Calu3 (cell line): ENCODE measurements at regions not wholly inside any gene's neighbourhood (a gene's known extent, or its start where the extent isn't known, plus 50 kb on each side); places are given as distances from the start of the nearest gene placed in this dataset.

ENCODE experiments used
- BruUV-seq: library from RNA; stranded (reverse); fragments of 400-500 nt; replicated peaks from 2 replicates; lab custom pipeline; 2021; lab: Mats Ljungman, UMichigan
- CTCF ChIA-PET: fragments of 300-600 bp; sonication (Branson Sonifier 250); formaldehyde crosslinking; loops from one replicate; lab custom pipeline; 2022; ENCODE audit warnings: antibody characterized with exemption; lab: Charles Lee
- DNase-seq: peaks from one replicate; pipeline ENCODE4 v3.0.0; 2022
- H3K27ac Mint-ChIP-seq: one replicate; pipeline ENCODE4 v1.8.0; 2022; ENCODE audit warnings: mixed read lengths; ENCODE audit not compliant: unreplicated experiment
- H3K27me3 Mint-ChIP-seq: one replicate; pipeline ENCODE4 v1.8.0; 2022; ENCODE audit warnings: mixed read lengths; ENCODE audit not compliant: unreplicated experiment
- H3K36me3 Mint-ChIP-seq: one replicate; pipeline ENCODE4 v1.8.0; 2022; ENCODE audit warnings: mild to moderate bottlenecking, moderate library complexity, mixed read lengths; ENCODE audit not compliant: insufficient read depth, unreplicated experiment
- H3K4me1 Mint-ChIP-seq: one replicate; pipeline ENCODE4 v1.8.0; 2022; ENCODE audit warnings: mild to moderate bottlenecking, low read depth, mixed read lengths; ENCODE audit not compliant: unreplicated experiment
- H3K4me3 Mint-ChIP-seq: one replicate; pipeline ENCODE4 v1.8.0; 2022; ENCODE audit warnings: mild to moderate bottlenecking, low read depth, moderate library complexity, mixed read lengths; ENCODE audit not compliant: unreplicated experiment
- H3K9me3 Mint-ChIP-seq: one replicate; pipeline ENCODE4 v1.8.0; 2022; ENCODE audit warnings: low read depth, mixed read lengths; ENCODE audit not compliant: unreplicated experiment
- intact Hi-C: fragments of 100-400 bp; cut with micrococcal nuclease; formaldehyde crosslinking; loops from one replicate; pipeline ENCODE4 v1.10.0; 2022; ENCODE audit not compliant: unreplicated experiment
- TF ChIP-seq, protein P1 (sequence below): fragments of 200-600 bp; IDR thresholded peaks from one replicate; pipeline ENCODE4 v1.8.0; 2022; ENCODE audit warnings: antibody characterized with exemption; ENCODE audit not compliant: unreplicated experiment

GRCh38 chr7:17133977-17134376 lies 164.5 kb upstream of the AHR start:
- DNase-seq: no peak
- TF ChIP-seq, protein P1, sequence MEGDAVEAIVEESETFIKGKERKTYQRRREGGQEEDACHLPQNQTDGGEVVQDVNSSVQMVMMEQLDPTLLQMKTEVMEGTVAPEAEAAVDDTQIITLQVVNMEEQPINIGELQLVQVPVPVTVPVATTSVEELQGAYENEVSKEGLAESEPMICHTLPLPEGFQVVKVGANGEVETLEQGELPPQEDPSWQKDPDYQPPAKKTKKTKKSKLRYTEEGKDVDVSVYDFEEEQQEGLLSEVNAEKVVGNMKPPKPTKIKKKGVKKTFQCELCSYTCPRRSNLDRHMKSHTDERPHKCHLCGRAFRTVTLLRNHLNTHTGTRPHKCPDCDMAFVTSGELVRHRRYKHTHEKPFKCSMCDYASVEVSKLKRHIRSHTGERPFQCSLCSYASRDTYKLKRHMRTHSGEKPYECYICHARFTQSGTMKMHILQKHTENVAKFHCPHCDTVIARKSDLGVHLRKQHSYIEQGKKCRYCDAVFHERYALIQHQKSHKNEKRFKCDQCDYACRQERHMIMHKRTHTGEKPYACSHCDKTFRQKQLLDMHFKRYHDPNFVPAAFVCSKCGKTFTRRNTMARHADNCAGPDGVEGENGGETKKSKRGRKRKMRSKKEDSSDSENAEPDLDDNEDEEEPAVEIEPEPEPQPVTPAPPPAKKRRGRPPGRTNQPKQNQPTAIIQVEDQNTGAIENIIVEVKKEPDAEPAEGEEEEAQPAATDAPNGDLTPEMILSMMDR: no peak
- intact Hi-C loops: loop anchor here (2.0 to 10.0 kb wide), 4 partner anchors 113 to 329 kb away; partner anchors contain the start of gene AGR2
- Mint-ChIP-seq H3K9me3 (no peaks in the 10 kb centered on the region), H3K36me3 (peaks cover 48% of the 10 kb centered on the region), H3K27me3 (no peaks in the 10 kb centered on the region), H3K4me3 (peak overlapping the region; percentile 70), H3K4me1 (peaks cover 89% of the 10 kb centered on the region), H3K27ac (peak overlapping the region; percentile 100)
- no TSS peak for BruUV-seq
- CTCF ChIA-PET: interaction anchor here (1.3 to 1.9 kb wide), 3 partner anchors 9 to 125 kb away, joined by 3 to 6 read pairs (median 5); no protein-coding TSS in a partner anchor

- intact Hi-C loops: loop anchor here (2.0 to 10.0 kb wide), 6 partner anchors 113 to 388 kb away; partner anchors contain the start of gene AGR2
- H3K9me3 Mint-ChIP-seq: no peaks in the 10 kb centered on the region
- BruUV-seq: no TSS peak
- H3K27ac Mint-ChIP-seq: peak overlapping the region; percentile 100
- peaks cover 89% of the 10 kb centered on the region for H3K4me1 Mint-ChIP-seq
- H3K4me3 Mint-ChIP-seq: peak overlapping the region; percentile 70
- H3K36me3 Mint-ChIP-seq: peaks cover 54% of the 10 kb centered on the region
- no peak for DNase-seq
- CTCF ChIA-PET: interaction anchor here (0.7 to 1.9 kb wide), 5 partner anchors 9 to 389 kb away, joined by 3 to 6 read pairs (median 4); no protein-coding TSS in a partner anchor
- TF ChIP-seq, protein P1: no peak
- H3K27me3 Mint-ChIP-seq: no peaks in the 10 kb centered on the region
Observed at GRCh38 chr7:17134786-17135185, 163.7 kb upstream of the AHR start.

DNA sequence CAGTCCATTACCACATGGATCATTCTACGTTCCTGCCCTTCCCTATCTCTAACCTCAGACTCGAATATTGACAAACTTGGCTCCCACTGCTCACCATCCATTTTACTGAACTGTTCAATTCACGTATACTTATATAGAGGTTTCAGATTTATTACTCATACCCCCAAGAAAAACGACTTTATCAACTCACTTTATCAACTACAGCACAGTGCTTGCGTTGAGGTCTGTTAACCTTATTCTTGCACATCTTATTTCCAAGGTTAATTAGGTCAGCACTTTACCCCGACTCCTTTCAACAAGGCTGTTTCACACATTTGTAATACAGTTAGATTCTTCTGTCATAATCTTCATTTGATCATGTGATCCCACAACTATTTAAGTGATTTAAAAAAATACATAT lies 162.3 kb upstream of the AHR start:
- CTCF ChIA-PET: no interaction called here
- Mint-ChIP-seq H3K9me3 (no peaks in the 10 kb centered on the region), H3K4me3 (peak overlapping the region; percentile 70), H3K27ac (peak overlapping the region; percentile 100), H3K36me3 (peaks cover 45% of the 10 kb centered on the region), H3K27me3 (no peaks in the 10 kb centered on the region), H3K4me1 (peaks cover 81% of the 10 kb centered on the region)
- no TSS peak for BruUV-seq
- no peak for DNase-seq
- TF ChIP-seq, protein P1: no peak
- intact Hi-C loops: loop anchor here (5.0 to 10.0 kb wide), 3 partner anchors 236 to 386 kb away; partner anchors contain the start of gene AGR2

DNA sequence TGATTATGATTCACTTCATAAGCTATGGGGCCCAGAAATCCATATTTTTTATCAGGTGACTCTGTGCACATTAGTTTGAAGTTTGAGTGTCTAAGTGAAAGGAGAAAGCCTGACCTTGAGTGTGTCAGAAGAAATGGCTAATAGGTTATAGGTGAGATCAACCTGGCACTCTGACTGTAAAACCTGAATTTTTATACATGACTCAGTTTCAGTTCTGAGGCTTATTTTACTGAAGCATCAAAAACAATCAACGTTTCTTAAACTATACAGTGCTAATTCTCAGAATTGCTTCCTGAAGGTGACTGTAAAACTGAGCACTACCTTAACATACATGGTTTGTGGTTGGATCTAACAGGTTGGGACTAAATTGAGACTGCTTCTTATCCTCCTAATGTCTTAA lies 159.4 kb upstream of the AHR start:
- H3K27ac Mint-ChIP-seq: peak overlapping the region; percentile 100
- H3K4me3 Mint-ChIP-seq: peak overlapping the region; percentile 25
- TF ChIP-seq, protein P1: no peak
- H3K9me3 Mint-ChIP-seq: no peaks in the 10 kb centered on the region
- CTCF ChIA-PET: interaction anchor here (0.6 to 1.9 kb wide), 6 partner anchors 9 to 156 kb away, joined by 3 to 13 read pairs (median 6); no protein-coding TSS in a partner anchor
- peak; percentile 43 for DNase-seq
- H3K36me3 Mint-ChIP-seq: peaks cover 41% of the 10 kb centered on the region
- intact Hi-C loops: loop anchor here (1.0 to 10.0 kb wide), 4 partner anchors 95 to 383 kb away; partner anchors contain the start of gene AGR2
- no peaks in the 10 kb centered on the region for H3K27me3 Mint-ChIP-seq
- no TSS peak for BruUV-seq
- H3K4me1 Mint-ChIP-seq: peaks cover 64% of the 10 kb centered on the region
